Neural cell (in vitro differentiated cells): ENCODE measurements at regions not wholly inside any gene's neighbourhood (a gene's known extent, or its start where the extent isn't known, plus 50 kb on each side); places are given as distances from the start of the nearest gene placed in this dataset.

Experiments
- H2AFZ ChIP-seq: fragments of 200-600, 300-800 bp; sonication (generic), shearing (Covaris generic); 2 replicates; pipeline ENCODE4 v1.6.0; 2014; ENCODE audit warnings: low read depth, mild to moderate bottlenecking, antibody characterized with exemption, low read length, moderate library complexity
- H3F3A ChIP-seq: fragments of 200-600 bp; shearing (Covaris generic); 2 replicates; pipeline ENCODE4 v1.6.1; 2016; ENCODE audit warnings: mild to moderate bottlenecking, moderate library complexity, mixed read lengths, antibody characterized with exemption, low read length; ENCODE audit not compliant: insufficient read depth, poor library complexity, severe bottlenecking
- H3K27ac ChIP-seq: fragments of 200-600, 300-800 bp; sonication (generic), shearing (Covaris generic); 2 replicates; pipeline ENCODE4 v1.5.1; 2014; ENCODE audit warnings: mild to moderate bottlenecking, low read length, moderate library complexity
- H3K27me3 ChIP-seq: fragments of 300-800, 200-600 bp; sonication (generic), shearing (Covaris generic); 2 replicates; pipeline ENCODE4 v1.6.0; 2014; ENCODE audit warnings: mild to moderate bottlenecking, low read depth, low read length, moderate library complexity; ENCODE audit not compliant: insufficient read depth
- H3K36me3 ChIP-seq: fragments of 300-800, 200-600 bp; sonication (generic), shearing (Covaris generic); 2 replicates; pipeline ENCODE4 v1.5.1; 2014; ENCODE audit warnings: mild to moderate bottlenecking, antibody characterized with exemption, low read length, moderate library complexity; ENCODE audit not compliant: insufficient read depth
- H3K4me2 ChIP-seq: fragments of 300-800, 200-600 bp; sonication (generic), shearing (Covaris generic); 2 replicates; pipeline ENCODE4 v1.6.0; 2014; ENCODE audit warnings: mild to moderate bottlenecking, low read length
- H3K4me3 ChIP-seq: fragments of 300-800, 200-600 bp; sonication (generic), shearing (Covaris generic); 2 replicates; pipeline ENCODE4 v1.5.1; 2014; ENCODE audit warnings: mild to moderate bottlenecking, low read length, moderate library complexity
- H3K79me2 ChIP-seq: fragments of 200-600 bp; shearing (Covaris generic); replicated peaks from 2 replicates; pipeline ENCODE4 v1.6.0; 2014; ENCODE audit warnings: mild to moderate bottlenecking, low read length, moderate library complexity; ENCODE audit not compliant: insufficient read depth
- H3K9ac ChIP-seq: fragments of 300-800, 200-600 bp; sonication (generic), shearing (Covaris generic); 2 replicates; pipeline ENCODE4 v1.6.1; 2016; ENCODE audit warnings: mild to moderate bottlenecking, low read length, mixed read lengths
- H3K9me2 ChIP-seq: fragments of 200-600 bp; shearing (Covaris generic); 2 replicates; pipeline ENCODE4 v1.6.1; 2016; ENCODE audit warnings: mild to moderate bottlenecking, low read length, mixed read lengths; ENCODE audit not compliant: insufficient read depth
- H3K9me3 ChIP-seq: fragments of 200-600, 300-800 bp; sonication (generic), shearing (Covaris generic); 2 replicates; pipeline ENCODE4 v1.6.1; 2016; ENCODE audit warnings: mild to moderate bottlenecking, mixed run types, low read length, moderate library complexity, mixed read lengths
- H4K20me1 ChIP-seq: fragments of 200-600 bp; shearing (Covaris generic); 2 replicates; pipeline ENCODE4 v1.6.1; 2016; ENCODE audit warnings: mild to moderate bottlenecking, mixed run types; ENCODE audit not compliant: insufficient read depth
- CTCF ChIP-seq: fragments of 450-650 bp; IDR thresholded peaks from 2 replicates; pipeline ENCODE4 v1.5.1; 2014; ENCODE audit warnings: antibody characterized with exemption, mild to moderate bottlenecking, moderate library complexity; ENCODE audit not compliant: poor library complexity, severe bottlenecking
- EP300 ChIP-seq: fragments of 450-650 bp; conservative IDR thresholded peaks from 2 replicates; pipeline ENCODE4 v1.6.1; 2014; ENCODE audit warnings: antibody characterized with exemption, mild to moderate bottlenecking, moderate library complexity; ENCODE audit not compliant: poor library complexity, severe bottlenecking
- EZH2 ChIP-seq: fragments of 200-600, 300-800 bp; shearing (Covaris generic), sonication (generic); IDR thresholded peaks from 2 replicates; pipeline ENCODE4 v1.6.1; 2014; ENCODE audit warnings: antibody characterized with exemption, low read length, borderline replicate concordance, mild to moderate bottlenecking; ENCODE audit not compliant: insufficient read depth, poor library complexity, severe bottlenecking
- MXI1 ChIP-seq: fragments of 450-650 bp; conservative IDR thresholded peaks from 2 replicates; pipeline ENCODE4 v1.6.1; 2014; ENCODE audit warnings: antibody characterized with exemption, mild to moderate bottlenecking; ENCODE audit not compliant: poor library complexity, severe bottlenecking
- POLR2AphosphoS5 ChIP-seq: IDR thresholded peaks from 2 replicates; pipeline ENCODE4 v1.6.1; 2012
- RAD21 ChIP-seq: fragments of 450-650 bp; conservative IDR thresholded peaks from 2 replicates; pipeline ENCODE4 v1.6.1; 2014; ENCODE audit warnings: antibody characterized with exemption, mild to moderate bottlenecking, moderate library complexity
- REST ChIP-seq: IDR thresholded peaks from 2 replicates; pipeline ENCODE4 v1.6.1; 2012; ENCODE audit warnings: borderline replicate concordance
- SMC3 ChIP-seq: fragments of 450-650 bp; conservative IDR thresholded peaks from 2 replicates; pipeline ENCODE4 v1.6.1; 2014; ENCODE audit warnings: antibody characterized with exemption, mild to moderate bottlenecking, moderate library complexity; ENCODE audit not compliant: poor library complexity
- TAF1 ChIP-seq: IDR thresholded peaks from 2 replicates; pipeline ENCODE4 v1.6.1; 2012; ENCODE audit warnings: low read depth

- Histone ChIP-seq H3K9me3 (no peaks in the 10 kb centered on the region), H3K36me3 (no peaks in the 10 kb centered on the region), H4K20me1 (no peaks in the 10 kb centered on the region), H3F3A (no peaks in the 10 kb centered on the region), H3K4me2 (no peak overlapping the region), H2AFZ (no peak overlapping the region), H3K27ac (no peak overlapping the region), H3K27me3 (no peaks in the 10 kb centered on the region), H3K4me3 (no peak overlapping the region), H3K9ac (no peak overlapping the region), H3K9me2 (no peaks in the 10 kb centered on the region), H3K79me2 (no peaks in the 10 kb centered on the region)
- TF ChIP-seq CTCF, result no peak
Observed at GRCh38 chr15:66912001-66912400, 153.4 kb upstream of the SMAD3 start.

GRCh38 chr15:66912441-66912840 lies 153.0 kb upstream of the SMAD3 start:
- no peaks in the 10 kb centered on the region for H3K27me3 ChIP-seq
- H3K36me3 ChIP-seq, result no peaks in the 10 kb centered on the region
- TF ChIP-seq MXI1, result no peak
- TF ChIP-seq EP300, result no peak
- TF ChIP-seq CTCF, result no peak
- no peak for TF ChIP-seq TAF1
- TF ChIP-seq REST, result no peak
- TF ChIP-seq SMC3, result no peak
- no peak for TF ChIP-seq POLR2AphosphoS5
- TF ChIP-seq RAD21, result no peak
- no peak for TF ChIP-seq EZH2
- H3K27ac ChIP-seq, result no peak overlapping the region
- no peaks in the 10 kb centered on the region for H3K9me2 ChIP-seq
- H3K9ac ChIP-seq, result no peak overlapping the region
- H3K4me3 ChIP-seq, result no peak overlapping the region
- H3F3A ChIP-seq, result no peaks in the 10 kb centered on the region
- H4K20me1 ChIP-seq, result no peaks in the 10 kb centered on the region
- no peak overlapping the region for H3K4me2 ChIP-seq
- H3K9me3 ChIP-seq, result no peaks in the 10 kb centered on the region
- no peak overlapping the region for H2AFZ ChIP-seq
- H3K79me2 ChIP-seq, result no peaks in the 10 kb centered on the region
